WERI-Rb-1 (cell line): ENCODE measurements at regions not wholly inside any gene's neighbourhood (a gene's known extent, or its start where the extent isn't known, plus 50 kb on each side); places are given as distances from the start of the nearest gene placed in this dataset.
A peak's percentile ranks its signal among the peaks of the same experiment; 100 is the strongest.

Experiments used
- DNase-seq: peaks from one replicate; pipeline ENCODE4 v3.0.0-alpha.2; 2020
- H3K27ac ChIP-seq: fragments of 250-450 bp; sonication (Bioruptor Pico); 2 replicates; pipeline ENCODE4 v1.5.1; 2020; ENCODE audit warnings: mild to moderate bottlenecking, moderate library complexity
- H3K27me3 ChIP-seq: fragments of 250-450 bp; sonication (Bioruptor Pico); 2 replicates; pipeline ENCODE4 v1.5.1; 2021; ENCODE audit warnings: mild to moderate bottlenecking, low read depth, moderate library complexity; ENCODE audit not compliant: insufficient read depth, severe bottlenecking
- H3K36me3 ChIP-seq: fragments of 250-450 bp; sonication (Bioruptor Pico); 2 replicates; pipeline ENCODE4 v1.5.1; 2020; ENCODE audit warnings: mild to moderate bottlenecking, moderate library complexity
- H3K4me3 ChIP-seq: 2 replicates; pipeline ENCODE4 v1.5.1; 2011; ENCODE audit warnings: low read depth, mild to moderate bottlenecking, control low read depth, low read length
- H3K9me3 ChIP-seq: fragments of 250-450 bp; sonication (Bioruptor Pico); 2 replicates; pipeline ENCODE4 v1.5.1; 2021; ENCODE audit warnings: mild to moderate bottlenecking, moderate library complexity; ENCODE audit not compliant: severe bottlenecking
- TF ChIP-seq, protein P1 (sequence below): IDR thresholded peaks from 2 replicates; pipeline ENCODE4 v1.5.1; 2011; ENCODE audit warnings: low read depth, mild to moderate bottlenecking, control low read depth, inconsistent platforms, low read length

- no peak for DNase-seq
- Histone ChIP-seq H3K4me3 (no peak overlapping the region), H3K27ac (no peak overlapping the region), H3K36me3 (no peaks in the 10 kb centered on the region), H3K9me3 (no peaks in the 10 kb centered on the region), H3K27me3 (peaks cover 2% of the 10 kb centered on the region)
- TF ChIP-seq, protein P1, sequence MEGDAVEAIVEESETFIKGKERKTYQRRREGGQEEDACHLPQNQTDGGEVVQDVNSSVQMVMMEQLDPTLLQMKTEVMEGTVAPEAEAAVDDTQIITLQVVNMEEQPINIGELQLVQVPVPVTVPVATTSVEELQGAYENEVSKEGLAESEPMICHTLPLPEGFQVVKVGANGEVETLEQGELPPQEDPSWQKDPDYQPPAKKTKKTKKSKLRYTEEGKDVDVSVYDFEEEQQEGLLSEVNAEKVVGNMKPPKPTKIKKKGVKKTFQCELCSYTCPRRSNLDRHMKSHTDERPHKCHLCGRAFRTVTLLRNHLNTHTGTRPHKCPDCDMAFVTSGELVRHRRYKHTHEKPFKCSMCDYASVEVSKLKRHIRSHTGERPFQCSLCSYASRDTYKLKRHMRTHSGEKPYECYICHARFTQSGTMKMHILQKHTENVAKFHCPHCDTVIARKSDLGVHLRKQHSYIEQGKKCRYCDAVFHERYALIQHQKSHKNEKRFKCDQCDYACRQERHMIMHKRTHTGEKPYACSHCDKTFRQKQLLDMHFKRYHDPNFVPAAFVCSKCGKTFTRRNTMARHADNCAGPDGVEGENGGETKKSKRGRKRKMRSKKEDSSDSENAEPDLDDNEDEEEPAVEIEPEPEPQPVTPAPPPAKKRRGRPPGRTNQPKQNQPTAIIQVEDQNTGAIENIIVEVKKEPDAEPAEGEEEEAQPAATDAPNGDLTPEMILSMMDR, result no peak
Observed at GRCh38 chrX:45868425-45868824, 667.7 kb upstream of the DIPK2B start.

- DNase-seq, result no peak
- no peaks in the 10 kb centered on the region for H3K36me3 ChIP-seq
- H3K27me3 ChIP-seq, result peaks cover 3% of the 10 kb centered on the region
- TF ChIP-seq, protein P1, result no peak
- no peak overlapping the region for H3K4me3 ChIP-seq
- H3K27ac ChIP-seq, result no peak overlapping the region
- no peaks in the 10 kb centered on the region for H3K9me3 ChIP-seq
Observed at GRCh38 chrX:45862801-45863200, 662.1 kb upstream of the DIPK2B start.

GRCh38 chrX:45860450-45860849, 659.8 kb upstream of the DIPK2B start:
- H3K4me3 ChIP-seq, result no peak overlapping the region
- TF ChIP-seq, protein P1, result no peak
- peaks cover 3% of the 10 kb centered on the region for H3K27me3 ChIP-seq
- H3K27ac ChIP-seq, result no peak overlapping the region
- H3K36me3 ChIP-seq, result no peaks in the 10 kb centered on the region
- no peaks in the 10 kb centered on the region for H3K9me3 ChIP-seq
- no peak for DNase-seq

DNA sequence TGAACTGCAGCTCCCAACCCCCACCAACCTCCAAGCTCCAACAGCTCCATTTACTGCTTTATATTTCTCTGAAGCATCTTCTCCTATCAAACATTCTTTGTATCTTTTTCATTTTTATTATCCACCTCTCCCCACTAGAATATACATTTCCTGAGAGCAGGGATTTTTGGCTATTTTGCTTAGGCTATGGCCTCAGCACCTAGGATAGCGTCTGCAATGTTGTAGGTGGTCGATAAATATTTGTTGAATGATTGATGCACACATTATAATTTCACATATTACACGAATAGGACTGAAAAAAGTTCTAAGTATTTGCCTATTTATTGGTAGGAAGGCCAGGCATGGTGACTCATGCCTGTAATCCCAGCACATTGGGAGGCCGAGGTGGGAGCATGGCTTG, 658.7 kb upstream of the DIPK2B start:
- Histone ChIP-seq H3K27me3 (peaks cover 3% of the 10 kb centered on the region), H3K9me3 (no peaks in the 10 kb centered on the region), H3K27ac (no peak overlapping the region), H3K4me3 (no peak overlapping the region), H3K36me3 (no peaks in the 10 kb centered on the region)
- no peak for DNase-seq
- TF ChIP-seq, protein P1, result no peak

- no peak for DNase-seq
- H3K4me3 ChIP-seq, result no peak overlapping the region
Observed at GRCh38 chrX:45852884-45853283, 652.2 kb upstream of the DIPK2B start.

DNA sequence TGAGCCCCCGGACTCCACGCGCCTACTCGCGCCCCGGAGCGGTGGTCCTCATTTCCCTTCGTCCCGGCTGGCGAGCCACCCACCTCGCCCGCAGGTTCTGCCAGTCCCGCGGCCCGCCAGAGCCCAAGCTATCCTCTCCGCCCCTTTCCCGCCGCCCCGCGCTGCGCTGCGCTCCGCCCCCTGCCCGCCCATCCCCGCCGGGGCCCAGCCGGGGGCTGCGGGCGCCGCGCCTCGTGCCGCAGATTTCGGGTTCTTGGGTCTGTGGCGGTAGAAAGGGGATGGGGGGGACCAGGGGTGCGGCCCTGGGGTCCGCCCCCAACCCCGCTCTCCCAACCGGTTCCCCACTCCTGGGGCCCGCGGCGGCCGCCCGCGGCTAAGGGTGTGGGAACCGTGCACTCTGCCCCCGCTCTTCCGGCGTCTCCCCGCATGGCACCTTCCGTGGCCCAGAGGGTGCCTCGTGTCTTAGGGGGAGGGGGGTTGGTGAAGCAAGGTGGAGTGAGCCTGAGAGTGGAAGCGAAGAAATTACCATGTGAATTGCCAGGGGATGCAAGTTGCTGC, 650.8 kb upstream of the DIPK2B start:
- Histone ChIP-seq H3K36me3 (no peaks in the 10 kb centered on the region; the same call in 1 of the 2 replicates), H3K27ac (peak overlapping the region; percentile 70), H3K9me3 (no peaks in the 10 kb centered on the region), H3K4me3 (peak overlapping the region; percentile 56), H3K27me3 (peaks cover 7% of the 10 kb centered on the region)
- TF ChIP-seq, protein P1, result no peak
- DNase-seq, result peak; percentile 43

More at GRCh38 chrX:45852884-45853283, 652.2 kb upstream of the DIPK2B start:
- Histone ChIP-seq H3K27me3 (peaks cover 7% of the 10 kb centered on the region), H3K36me3 (no peaks in the 10 kb centered on the region; the same call in 1 of the 2 replicates), H3K27ac (no peak overlapping the region), H3K9me3 (no peaks in the 10 kb centered on the region)
- TF ChIP-seq, protein P1, result no peak
